HG03060 (cell line): ENCODE measurements at regions not wholly inside any gene's neighbourhood (a gene's known extent, or its start where the extent isn't known, plus 50 kb on each side); places are given as distances from the start of the nearest gene placed in this dataset.
"Not testable (repeated sequence)": the region's sequence is repeated elsewhere in the genome, so short reads cannot be mapped to it uniquely, and the experiment has no call there.

Source experiments
- ATAC-seq: cut with Tn5 transposase; IDR thresholded peaks from one replicate; pipeline ENCODE4 v1.9.1; 2021; ENCODE audit warnings: low read depth, moderate number of reproducible peaks; ENCODE audit not compliant: unreplicated experiment

DNA sequence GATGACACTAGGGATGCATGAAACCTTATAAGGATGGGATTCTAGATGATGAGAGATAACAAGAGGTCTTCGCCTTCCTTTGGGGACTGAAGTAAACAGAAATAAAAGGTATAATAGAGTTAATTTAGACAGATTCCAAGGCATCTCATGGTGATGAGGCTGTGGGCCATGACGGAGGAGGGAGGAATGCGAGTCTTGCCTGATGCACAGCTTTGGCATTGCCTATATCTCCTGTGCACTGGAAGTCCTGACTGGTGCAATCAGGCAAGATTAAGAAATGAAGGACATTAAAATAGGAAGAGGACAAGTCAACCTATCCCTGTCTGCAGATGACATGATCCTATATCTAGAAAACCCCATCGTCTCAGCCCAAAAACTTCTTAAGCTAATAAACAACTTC is 526.4 kb upstream of the LMO3 start:
- no peak for ATAC-seq

DNA sequence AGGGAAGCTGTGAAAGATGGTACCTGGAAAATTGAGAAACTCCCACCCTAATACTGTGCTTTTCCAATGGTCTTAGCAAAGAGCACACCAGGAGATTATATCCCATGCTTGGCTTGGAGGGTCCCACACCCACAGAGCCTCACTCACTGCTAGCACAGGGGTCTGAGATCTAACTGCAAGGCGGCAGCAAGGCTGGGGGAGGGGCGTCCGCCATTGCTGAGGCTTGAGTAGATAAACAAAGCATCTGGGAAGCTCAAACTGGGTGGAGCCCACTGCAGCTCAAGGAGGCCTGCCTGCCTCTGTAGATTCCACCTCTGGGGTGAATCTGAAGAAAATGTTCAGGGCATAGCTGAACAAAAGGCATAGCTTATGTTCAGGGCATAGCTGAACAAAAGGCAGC is 510.6 kb upstream of the LMO3 start:
- not testable (repeated sequence) for ATAC-seq

DNA sequence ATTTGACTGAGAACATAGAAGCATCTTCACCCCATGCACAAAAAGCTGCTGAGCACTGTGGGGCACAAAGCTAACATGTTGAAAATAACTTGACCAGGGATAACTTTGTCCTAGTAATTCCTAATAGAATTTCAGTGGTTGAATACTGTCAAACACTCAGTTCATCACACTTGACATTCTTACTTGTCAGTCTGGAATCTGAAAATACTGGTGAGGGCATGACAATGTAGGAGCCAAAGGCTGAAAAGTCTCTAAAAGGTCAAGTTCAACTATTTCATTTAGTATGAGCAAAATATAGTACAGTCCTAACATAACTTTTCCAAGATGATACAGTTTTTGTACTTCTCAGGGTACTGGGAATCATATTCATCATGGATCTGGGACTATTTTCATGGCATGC is 504.4 kb upstream of the LMO3 start:
- no peak for ATAC-seq

DNA sequence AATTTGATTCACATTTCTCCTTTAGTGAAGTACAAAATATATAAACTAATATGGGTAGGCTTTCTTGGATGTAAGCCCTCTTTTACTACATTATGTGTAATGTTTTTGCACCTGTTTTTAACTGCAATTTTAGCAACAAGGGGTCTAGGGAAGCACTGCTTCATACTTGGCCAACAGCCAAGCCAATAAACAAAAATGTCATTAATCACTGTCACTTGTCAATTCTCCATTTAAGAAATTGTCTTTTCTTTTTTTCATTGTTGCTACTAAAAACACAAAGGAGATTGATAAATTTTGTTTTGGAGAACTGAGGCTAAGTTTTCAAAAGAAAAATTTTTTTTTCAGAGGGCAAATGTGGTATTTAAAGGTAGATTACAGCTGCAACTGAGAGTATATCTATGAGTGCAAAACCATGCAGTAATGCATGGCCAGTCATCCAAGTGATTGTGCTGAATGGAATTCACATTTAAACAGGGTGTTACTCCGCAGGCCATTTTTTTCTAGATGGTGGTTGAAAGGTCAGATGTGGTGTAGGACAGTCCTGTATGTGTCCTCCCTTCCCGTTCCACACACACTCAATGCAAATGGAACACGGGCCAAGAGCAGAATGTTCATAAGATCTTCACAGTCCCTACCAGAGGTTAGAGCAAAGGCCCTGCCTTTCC is 503.0 kb upstream of the LMO3 start:
- no peak for ATAC-seq

DNA sequence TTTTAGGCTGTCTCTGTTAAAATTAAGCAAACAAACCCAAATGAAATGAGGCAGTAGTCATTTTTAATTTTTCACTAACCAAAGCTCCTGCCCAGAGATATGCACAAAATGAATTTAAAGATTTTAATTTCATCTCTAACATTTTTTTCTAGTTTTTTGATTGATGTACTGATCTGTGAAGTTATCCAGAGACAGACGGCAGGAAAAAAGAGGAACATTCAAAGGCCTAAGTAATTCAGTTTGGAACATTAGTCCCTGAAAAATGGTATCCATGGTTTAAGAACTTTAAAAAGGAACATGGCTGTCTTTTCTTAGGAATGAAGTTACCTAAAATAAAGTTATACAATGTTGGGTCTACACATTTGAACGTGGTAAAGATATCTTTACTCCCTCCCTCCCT is 498.8 kb upstream of the LMO3 start:
- no peak for ATAC-seq

DNA sequence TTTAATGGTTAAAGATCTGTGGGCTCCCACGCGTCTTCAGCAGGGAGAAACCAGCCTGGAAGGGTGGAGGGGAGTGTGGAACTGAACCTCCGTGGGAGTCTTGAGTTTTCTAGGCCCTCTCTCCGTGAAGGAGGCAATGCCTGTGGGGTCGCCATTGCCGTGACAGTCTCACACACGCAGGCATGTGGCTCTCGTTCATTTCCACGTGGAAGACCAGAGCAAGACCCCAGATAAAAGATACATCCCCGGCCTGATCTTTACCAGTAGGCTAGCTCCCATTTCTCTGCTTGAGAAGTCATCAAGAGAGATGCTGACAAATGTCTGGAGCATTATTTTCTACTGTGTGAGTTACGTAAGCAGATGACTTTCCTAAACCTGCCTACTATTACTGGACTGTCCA is 491.7 kb upstream of the LMO3 start:
- ATAC-seq = no peak

DNA sequence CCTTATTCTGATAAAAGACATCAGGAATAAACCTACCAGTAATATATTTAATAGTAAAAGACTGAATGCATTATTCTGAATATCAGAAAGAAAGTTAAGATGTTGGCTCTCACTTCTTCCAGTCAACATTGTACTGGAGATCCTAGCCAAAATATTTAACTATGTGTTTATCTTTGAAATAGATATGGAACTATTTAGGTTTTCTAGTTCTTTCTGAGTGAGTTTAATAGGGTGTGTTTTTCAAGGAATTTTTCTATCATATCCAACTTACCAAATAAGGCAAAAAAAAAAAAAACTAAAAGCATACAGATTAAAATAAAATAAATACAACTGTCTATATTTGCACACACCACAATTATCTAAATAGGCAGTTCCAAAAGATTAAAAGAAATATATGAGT is 478.9 kb upstream of the LMO3 start:
- no peak for ATAC-seq

DNA sequence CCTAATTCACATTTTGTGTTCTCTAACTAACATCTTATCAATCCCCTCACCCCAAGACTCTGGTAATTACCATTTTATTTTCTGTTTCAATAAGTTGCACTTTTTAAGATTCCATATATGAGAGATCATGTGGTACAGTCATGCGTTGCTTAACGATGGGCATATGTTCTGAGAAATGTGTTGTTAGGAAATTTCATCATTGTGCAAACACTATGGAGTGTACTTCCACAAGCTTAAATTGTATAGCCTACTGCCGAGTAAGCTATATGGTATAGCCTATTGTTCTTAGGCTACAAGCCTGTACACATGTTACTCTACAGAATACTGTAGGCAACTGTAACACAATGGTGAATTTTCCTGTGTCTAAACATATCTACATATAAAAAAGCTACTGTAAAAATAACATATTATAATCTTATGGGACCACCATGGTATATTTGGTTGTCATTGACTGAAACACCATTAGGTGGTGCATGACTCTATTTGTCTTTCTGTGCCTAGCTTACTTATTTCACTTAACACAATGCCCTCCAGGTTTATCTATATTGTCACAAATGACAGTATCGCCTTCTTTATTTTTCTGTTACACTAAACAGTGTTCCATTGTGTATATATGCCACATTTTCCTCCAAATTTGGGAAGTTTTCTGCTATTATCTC is 473.4 kb upstream of the LMO3 start:
- no peak for ATAC-seq

DNA sequence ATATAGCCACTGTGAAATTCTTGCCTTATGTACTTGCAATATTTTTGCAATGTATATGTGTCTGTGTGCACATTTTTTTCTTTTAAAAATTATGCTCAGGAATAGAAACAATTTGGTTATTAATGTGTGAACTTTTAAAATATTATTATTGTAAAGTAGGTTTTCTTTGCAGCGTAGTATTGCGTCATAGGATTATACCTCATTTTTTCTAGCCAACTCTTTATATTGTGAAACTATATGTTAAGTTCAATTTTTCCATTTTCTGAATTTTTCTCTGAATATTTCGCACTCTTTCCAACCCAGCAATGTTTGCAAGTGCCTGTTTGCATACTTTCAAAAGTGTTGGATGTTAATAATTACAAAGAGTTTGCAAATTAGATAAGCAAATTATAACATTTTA is 471.6 kb upstream of the LMO3 start:
- ATAC-seq = no peak

DNA sequence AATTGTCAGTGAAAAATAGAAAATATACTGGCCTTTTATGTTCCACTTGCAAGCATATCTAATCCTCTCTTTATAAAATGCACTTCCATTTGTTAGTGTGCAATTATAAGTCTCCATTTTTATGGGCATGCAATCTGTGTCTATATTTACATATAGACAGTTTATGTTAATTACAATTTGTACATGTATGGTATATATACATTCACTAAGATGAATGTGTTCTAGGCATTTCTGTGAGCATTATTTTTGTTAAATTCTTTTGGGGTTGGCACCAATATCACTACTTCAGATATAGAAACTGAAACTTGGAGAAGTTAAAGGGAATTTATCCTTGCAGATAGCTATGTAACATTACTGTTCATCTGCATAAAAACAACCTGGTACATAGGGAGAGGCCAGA is 470.8 kb upstream of the LMO3 start:
- no peak for ATAC-seq

DNA sequence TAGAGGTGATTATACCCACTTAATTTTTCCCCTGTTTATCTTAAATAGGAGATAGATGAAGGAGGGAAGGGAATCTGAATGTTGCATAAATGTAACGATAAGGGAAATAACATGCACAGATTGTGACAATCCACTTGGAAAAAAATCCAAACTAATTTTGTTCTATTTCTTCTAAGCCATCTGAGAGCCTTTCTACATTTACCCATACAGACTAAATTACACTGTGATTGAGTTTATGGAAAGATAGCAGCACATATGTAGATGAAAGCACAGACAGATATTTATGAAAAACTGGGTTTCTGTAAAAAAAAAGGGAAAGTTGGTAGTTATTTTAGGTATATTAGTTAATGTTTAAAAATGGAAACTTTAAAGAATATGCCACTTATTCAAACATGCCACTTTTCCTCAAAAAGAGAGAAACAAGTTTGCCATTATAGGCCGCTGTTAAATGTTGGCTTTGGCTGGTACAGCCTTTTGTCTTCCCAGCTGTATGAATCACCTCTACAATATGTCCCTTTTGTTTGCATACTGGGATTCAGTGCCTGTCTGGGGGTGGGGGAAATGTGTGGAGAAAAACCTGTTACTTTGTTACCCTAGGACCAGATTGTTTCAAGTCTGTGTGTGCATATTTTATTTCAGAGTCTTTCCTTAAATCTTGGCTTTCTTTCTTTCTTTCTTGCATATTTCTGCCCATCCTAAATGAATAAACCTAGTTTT is 470.2 kb upstream of the LMO3 start:
- ATAC-seq = no peak

DNA sequence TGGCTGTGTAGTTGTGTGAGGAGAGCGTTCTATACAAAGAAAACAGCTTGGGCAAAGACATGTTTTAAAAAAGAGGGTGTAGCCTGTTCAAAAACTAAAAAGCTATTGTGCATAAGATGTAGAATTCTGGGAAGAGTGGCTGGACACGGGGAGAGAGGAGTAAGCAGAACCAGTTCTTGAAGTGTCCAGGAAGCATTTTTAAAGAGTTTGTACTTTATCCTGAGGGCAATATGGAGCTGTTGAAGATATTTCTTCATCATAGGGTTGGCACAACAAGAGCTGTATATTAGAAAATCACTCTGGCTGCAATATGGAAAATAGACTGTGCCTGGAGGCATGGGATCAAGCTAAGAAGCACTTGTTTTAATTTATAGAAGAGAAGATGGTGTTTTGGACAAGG is 458.9 kb upstream of the LMO3 start:
- ATAC-seq = no peak

DNA sequence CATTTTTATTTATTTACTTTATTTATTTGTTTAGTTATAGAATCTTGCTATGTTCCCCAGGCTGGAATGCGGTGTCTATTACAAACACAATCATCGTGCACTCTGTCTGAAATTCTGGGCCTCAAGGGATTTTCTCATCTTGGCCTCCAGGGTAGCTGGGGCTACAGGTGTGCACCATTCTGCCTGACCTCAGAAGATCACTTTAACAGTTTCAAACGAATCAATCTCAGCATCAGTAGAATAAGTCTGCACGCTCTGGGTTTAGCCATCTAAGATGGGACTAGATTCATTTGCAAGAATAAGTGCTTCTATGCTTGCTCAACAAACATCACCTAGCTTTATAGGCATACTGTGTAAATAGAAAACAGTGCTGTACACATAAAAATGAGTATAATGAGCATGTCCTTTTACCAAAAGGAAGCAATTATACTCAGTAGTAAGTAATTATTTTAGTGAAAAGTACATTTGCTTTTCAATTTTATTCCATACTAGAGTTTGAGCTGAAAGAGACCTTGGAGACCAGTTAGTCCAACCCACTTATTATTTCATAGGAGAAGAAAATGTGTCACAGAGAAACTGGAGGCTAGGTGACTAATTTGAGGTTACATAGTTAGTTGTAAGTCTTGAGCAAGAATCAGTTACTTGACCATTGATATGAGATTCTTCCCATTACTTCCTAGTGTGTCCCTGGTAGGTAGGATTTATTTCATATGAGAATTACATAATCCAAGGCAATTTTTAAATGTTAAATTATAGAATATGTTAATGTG is 456.5 kb upstream of the LMO3 start:
- no peak for ATAC-seq

DNA sequence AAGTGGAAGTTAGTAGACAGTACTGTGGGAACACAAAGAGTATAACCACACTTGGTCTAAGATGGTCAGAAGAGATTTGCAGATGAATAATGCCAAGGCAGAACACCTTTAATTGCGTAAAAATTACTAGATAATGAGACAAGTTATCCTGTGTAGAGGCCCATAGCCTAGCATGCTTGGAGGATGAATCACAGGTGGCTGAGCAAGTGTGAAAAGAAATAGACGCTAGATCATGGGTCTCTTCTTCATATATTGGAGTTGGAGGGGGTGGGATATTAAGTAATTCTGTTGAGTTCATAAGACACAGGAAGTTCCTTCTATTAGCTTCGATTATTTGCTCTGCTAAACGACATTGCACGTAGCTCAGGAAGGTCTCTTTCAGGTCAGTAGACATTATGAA is 454.3 kb upstream of the LMO3 start:
- ATAC-seq = no peak

DNA sequence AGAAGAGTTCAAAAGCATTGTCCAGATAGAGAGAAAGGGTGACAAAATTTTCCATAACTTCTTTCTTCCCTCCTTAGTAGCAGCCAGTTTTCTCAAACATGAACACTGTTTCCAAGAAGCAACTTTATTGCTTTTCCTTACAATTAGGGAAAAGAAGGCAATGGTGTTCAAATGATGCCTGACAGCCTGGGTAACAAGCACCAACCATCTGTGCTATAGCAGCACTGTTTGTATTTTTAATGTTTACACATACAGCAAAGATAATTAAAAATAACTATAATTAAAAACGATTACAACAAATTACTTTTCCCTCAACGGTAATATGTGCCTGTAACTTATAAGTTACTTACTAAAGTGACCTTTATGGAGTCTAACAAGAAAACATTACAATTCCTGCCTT is 450.6 kb upstream of the LMO3 start:
- ATAC-seq = no peak

DNA sequence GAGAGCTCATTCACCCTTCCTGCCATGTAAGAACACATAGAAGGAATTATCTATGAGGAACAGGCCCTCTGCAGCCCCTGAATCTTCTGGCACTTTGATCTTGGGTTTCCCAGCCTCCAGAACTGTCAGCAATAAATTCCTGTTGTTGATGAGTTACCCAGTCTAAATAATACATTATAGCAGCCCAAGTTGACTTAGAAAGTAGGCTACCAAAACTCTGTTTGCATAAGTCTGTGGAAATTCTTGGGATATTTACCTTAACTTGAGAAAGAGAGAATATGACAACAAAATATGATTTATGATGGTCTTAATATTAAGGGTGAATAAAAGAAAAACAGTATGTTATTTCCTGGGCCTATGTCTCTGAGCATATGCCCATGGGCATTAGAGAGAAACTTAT is 433.0 kb upstream of the LMO3 start:
- ATAC-seq = no peak

DNA sequence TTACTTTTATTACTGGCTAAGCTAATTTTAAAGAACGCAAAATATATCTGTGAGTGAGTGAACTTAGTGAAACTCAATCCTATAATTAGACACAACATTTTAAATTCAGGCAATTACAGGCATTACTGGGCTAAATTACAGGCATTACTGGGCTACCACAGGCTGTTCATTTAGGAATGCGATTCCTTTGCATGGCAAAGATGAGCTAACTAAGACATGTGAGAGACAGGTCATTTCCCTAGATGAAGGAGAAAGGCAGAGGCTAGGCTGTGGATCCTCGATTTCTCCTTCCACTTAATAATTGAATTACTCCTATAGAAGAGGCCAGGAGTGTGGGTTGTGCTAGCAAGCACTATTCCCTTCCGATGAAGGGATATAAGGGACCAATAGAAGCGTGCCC is 429.4 kb upstream of the LMO3 start:
- ATAC-seq = no peak

DNA sequence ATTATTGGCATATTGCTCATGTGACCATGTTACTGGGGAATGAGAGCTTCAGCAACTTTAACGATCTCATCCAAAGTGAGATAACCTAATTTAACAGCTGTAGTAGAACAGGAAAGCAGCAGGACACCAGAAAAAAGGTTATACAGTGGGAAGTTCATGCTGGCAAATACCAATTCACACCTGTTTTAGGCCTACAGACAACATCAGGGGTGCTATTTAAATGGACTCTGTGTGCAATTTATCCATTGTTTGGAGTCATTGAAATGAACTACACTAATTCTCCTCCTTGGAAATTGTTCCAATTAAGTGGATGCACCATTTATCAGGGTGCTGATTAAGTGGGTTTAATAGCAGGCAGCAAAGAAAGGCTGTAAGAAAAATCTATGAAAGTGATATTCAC is 424.4 kb upstream of the LMO3 start:
- ATAC-seq = no peak

DNA sequence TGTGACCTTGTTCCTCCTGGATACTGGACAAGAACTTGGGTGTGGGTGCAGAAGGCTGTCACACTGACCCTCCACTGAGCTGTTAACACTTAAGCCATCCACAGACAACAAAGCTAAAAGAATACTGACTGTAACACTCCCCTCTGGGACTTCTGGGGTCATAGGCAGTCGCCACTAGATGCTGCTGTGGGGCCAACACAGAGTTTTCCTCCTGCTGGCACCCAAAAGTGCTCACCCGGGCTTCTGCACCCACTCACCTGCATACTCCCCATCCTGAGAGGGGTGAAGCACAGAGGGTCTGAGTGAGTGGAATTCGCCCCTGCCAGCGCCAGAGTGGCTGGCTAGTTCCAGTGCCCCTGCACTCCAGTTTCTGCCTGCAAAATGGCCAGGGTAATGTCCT is 422.4 kb upstream of the LMO3 start:
- ATAC-seq = no peak

DNA sequence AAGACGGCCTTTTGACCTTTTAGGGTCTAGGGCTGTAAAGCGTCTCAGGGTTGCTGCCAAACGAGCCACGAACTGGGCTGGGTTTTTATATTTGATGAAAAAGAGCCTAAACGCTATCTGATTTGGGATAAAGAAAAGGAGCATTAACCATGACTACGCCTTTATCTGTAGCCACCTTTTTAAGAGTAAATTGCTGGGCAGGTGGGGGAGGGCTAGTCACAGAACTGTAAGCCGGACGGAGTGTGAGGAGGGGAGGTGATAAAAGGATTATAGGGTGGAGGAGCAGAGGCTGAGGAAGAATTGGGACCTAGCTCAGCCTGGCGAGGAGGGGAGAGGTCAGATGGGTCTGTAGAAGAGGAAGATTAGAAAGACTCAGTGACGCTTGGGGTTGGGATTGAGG is 419.5 kb upstream of the LMO3 start:
- not testable (repeated sequence) for ATAC-seq

DNA sequence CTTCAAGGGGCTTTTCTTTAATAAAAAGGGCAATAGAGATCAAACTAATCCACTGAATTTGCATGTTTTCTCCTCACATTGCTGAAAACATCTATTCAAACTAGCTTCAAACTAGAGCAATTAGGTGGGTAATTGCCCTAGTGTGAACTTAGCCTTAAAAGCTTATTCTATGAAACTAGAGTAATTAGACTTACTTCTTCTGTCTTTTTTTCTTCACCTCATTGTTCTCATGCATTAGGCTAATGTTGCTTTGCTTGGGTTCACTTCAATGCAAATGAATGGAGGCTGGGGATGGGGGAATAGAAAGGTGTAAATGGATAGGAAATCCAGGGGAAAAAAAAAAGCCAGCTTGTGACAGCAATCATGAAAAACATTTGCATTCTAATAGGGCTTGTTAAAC is 414.8 kb upstream of the LMO3 start:
- ATAC-seq = no peak
